Neuronal stem cell (in vitro differentiated cells): ENCODE measurements at regions not wholly inside any gene's neighbourhood (a gene's known extent, or its start where the extent isn't known, plus 50 kb on each side); places are given as distances from the start of the nearest gene placed in this dataset.

Experiments used
- DNase-seq: peaks from one replicate; pipeline ENCODE4 v3.0.0-alpha.2; 2013; ENCODE audit warnings: low spot score
- H2AFZ ChIP-seq: one replicate; pipeline ENCODE4 v1.6.1; 2013; ENCODE audit warnings: mild to moderate bottlenecking, low read length, inconsistent platforms
- H2AK5ac ChIP-seq: 2 replicates; pipeline ENCODE4 v1.6.1; 2013; ENCODE audit warnings: low read depth, mild to moderate bottlenecking, inconsistent platforms, low read length, moderate library complexity, mixed read lengths
- H2BK120ac ChIP-seq: 2 replicates; pipeline ENCODE4 v1.6.1; 2013; ENCODE audit warnings: low read depth, mild to moderate bottlenecking, inconsistent platforms, low read length, moderate library complexity, mixed read lengths
- H2BK12ac ChIP-seq: one replicate; pipeline ENCODE4 v1.6.1; 2013; ENCODE audit warnings: low read length, inconsistent platforms
- H2BK15ac ChIP-seq: 2 replicates; pipeline ENCODE4 v1.6.1; 2013; ENCODE audit warnings: mild to moderate bottlenecking, low read length, inconsistent platforms, mixed read lengths
- H2BK5ac ChIP-seq: one replicate; pipeline ENCODE4 v1.6.1; 2013; ENCODE audit warnings: inconsistent platforms, mild to moderate bottlenecking, low read length, moderate library complexity
- H3K14ac ChIP-seq: one replicate; pipeline ENCODE4 v1.6.1; 2013; ENCODE audit warnings: low read length, inconsistent platforms
- H3K18ac ChIP-seq: 2 replicates; pipeline ENCODE4 v1.6.1; 2013; ENCODE audit warnings: low read length, inconsistent platforms
- H3K23ac ChIP-seq: 2 replicates; pipeline ENCODE4 v1.6.1; 2013; ENCODE audit warnings: low read depth, mild to moderate bottlenecking, mixed read lengths, low read length, inconsistent platforms; ENCODE audit not compliant: poor library complexity
- H3K27ac ChIP-seq: replicated peaks from 3 replicates; pipeline ENCODE4 v1.5.1; 2013; ENCODE audit warnings: low read length, inconsistent platforms
- H3K27me3 ChIP-seq, 3 experiments: 2 replicates each; pipeline ENCODE4 v1.6.1; 2013; ENCODE audit warnings: low read length in 3 of 3, mild to moderate bottlenecking in 2 of 3, inconsistent platforms in 1 of 3, low read depth in 1 of 3, mixed read lengths in 1 of 3, moderate library complexity in 1 of 3; ENCODE audit not compliant: control insufficient read depth in 3 of 3, insufficient read depth in 3 of 3
- H3K36me3 ChIP-seq, 2 donors: replicated peaks in 1 of 2; 2 replicates each; pipeline ENCODE4 v1.6.1; 2013; ENCODE audit warnings: low read length in 2 of 2; ENCODE audit not compliant: control insufficient read depth in 2 of 2, insufficient read depth in 2 of 2
- H3K4ac ChIP-seq: 2 replicates; pipeline ENCODE4 v1.6.1; 2013; ENCODE audit warnings: inconsistent platforms, mild to moderate bottlenecking, low read length, moderate library complexity
- H3K4me1 ChIP-seq, 2 donors: 1 replicate in 1 of 2; 2 replicates in 1 of 2; pipeline ENCODE4 v1.6.1; 2013; ENCODE audit warnings: low read length in 2 of 2, low read depth in 1 of 2; ENCODE audit not compliant: control insufficient read depth in 2 of 2, insufficient read depth in 1 of 2
- H3K4me2 ChIP-seq: one replicate; pipeline ENCODE4 v1.6.1; 2013; ENCODE audit warnings: mild to moderate bottlenecking, low read length, inconsistent platforms; ENCODE audit not compliant: insufficient read depth, poor library complexity, severe bottlenecking
- H3K4me3 ChIP-seq, 2 donors: 2 replicates each; pipeline ENCODE4 v1.5.1; 2013; ENCODE audit warnings: low read length in 2 of 2, mild to moderate bottlenecking in 2 of 2, inconsistent platforms in 1 of 2, moderate library complexity in 1 of 2
- H3K79me1 ChIP-seq: one replicate; pipeline ENCODE4 v1.6.1; 2013; ENCODE audit warnings: low read depth, mild to moderate bottlenecking, inconsistent platforms, low read length, moderate library complexity
- H3K9ac ChIP-seq: one replicate; pipeline ENCODE4 v1.6.1; 2013; ENCODE audit warnings: mild to moderate bottlenecking, low read depth, low read length, inconsistent platforms; ENCODE audit not compliant: poor library complexity
- H3K9me3 ChIP-seq, 2 donors: replicated peaks in 1 of 2; 2 replicates each; pipeline versions ENCODE3 to v1.6.1; 2013; ENCODE audit warnings: low read length in 2 of 2, mild to moderate bottlenecking in 2 of 2, inconsistent platforms in 1 of 2, low read depth in 1 of 2, mixed read lengths in 1 of 2, moderate library complexity in 1 of 2; ENCODE audit not compliant: control insufficient read depth in 2 of 2, insufficient read depth in 1 of 2
- H4K8ac ChIP-seq: one replicate; pipeline ENCODE4 v1.6.1; 2013; ENCODE audit warnings: low read depth, mild to moderate bottlenecking, inconsistent platforms, low read length, moderate library complexity
- H4K91ac ChIP-seq: one replicate; pipeline ENCODE4 v1.6.1; 2013; ENCODE audit warnings: low read length, low read depth, mild to moderate bottlenecking, inconsistent platforms; ENCODE audit not compliant: poor library complexity
- WGBS, 2 donors: extraction: QIAGEN DNeasy Blood & Tissue Kit; methylation state at CpG; one replicate each; pipeline ENCODE4 v1.1.7; 2013; ENCODE audit warnings: missing lambda C conversion rate in 2 of 2, mixed read lengths in 1 of 2; ENCODE audit not compliant: insufficient read length in 2 of 2, insufficient replicate concordance in 1 of 2; ENCODE audit errors: extremely low coverage in 2 of 2; 5-methylcytosine and 5-hydroxymethylcytosine counted together

- no peak overlapping the region for H2BK5ac ChIP-seq
- no peak overlapping the region for H2BK12ac ChIP-seq
- no peak overlapping the region for H2BK15ac ChIP-seq
- H3K9me3 ChIP-seq = no peaks in the 10 kb centered on the region
- peak overlapping the region; percentile 13 for H3K23ac ChIP-seq
- no peak overlapping the region for H3K4ac ChIP-seq
- no peak overlapping the region for H3K27ac ChIP-seq
- no peaks in the 10 kb centered on the region for H3K36me3 ChIP-seq
- peaks cover 0 to 2% of the 10 kb centered on the region in 2 donors for H3K4me1 ChIP-seq
- no peak overlapping the region for H2AFZ ChIP-seq
- no peak overlapping the region for H4K8ac ChIP-seq
- no CpG with 5 or more reads among the region's 6 CpGs for WGBS, 2 donors
- no peak overlapping the region for H2BK120ac ChIP-seq
- no peak overlapping the region for H3K14ac ChIP-seq
- peaks cover 0 to 15% (median 0%) of the 10 kb centered on the region in 3 experiments for H3K27me3 ChIP-seq
- H4K91ac ChIP-seq = no peak overlapping the region
- DNase-seq = no peak
- no peaks in the 10 kb centered on the region for H3K79me1 ChIP-seq
- no peak overlapping the region for H2AK5ac ChIP-seq
- peak overlapping the region; percentile 57 for H3K9ac ChIP-seq
- H3K4me2 ChIP-seq = no peak overlapping the region
- no peak overlapping the region for H3K4me3 ChIP-seq
- no peak overlapping the region for H3K18ac ChIP-seq
Observed at GRCh38 chr2:129882476-129882875, 97.0 kb upstream of the RAB6C start.

DNA sequence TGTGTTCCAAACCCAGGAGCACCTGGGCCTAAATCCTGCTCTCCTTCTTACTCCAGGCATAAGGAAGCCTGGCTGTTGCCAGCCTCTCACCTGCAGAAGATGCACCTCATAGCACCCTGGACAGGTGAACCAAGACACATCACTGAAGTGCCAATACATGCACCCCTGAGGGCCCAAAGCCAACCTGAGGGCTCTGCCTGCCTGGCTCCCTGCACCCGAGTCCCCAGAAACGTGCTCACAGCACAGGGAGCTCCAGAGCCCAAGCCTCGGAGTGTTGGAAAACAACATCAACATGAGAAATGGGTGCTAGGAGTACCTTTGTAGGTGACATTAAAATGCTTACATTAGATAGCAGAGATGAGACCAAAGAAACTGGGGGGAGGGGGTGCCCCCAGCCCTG, 96.3 kb upstream of the RAB6C start:
- Histone ChIP-seq H4K8ac (no peak overlapping the region), H3K36me3 (no peaks in the 10 kb centered on the region), H2BK120ac (no peak overlapping the region), H4K91ac (no peak overlapping the region), H3K4me2 (no peak overlapping the region), H3K4me1 (peaks cover 0 to under 1% of the 10 kb centered on the region in 2 donors), H2AFZ (no peak overlapping the region), H3K14ac (no peak overlapping the region), H2BK12ac (no peak overlapping the region), H3K27ac (no peak overlapping the region), H2BK5ac (no peak overlapping the region), H3K9me3 (no peaks in the 10 kb centered on the region), H2BK15ac (no peak overlapping the region), H3K4me3 (no peak overlapping the region), H3K9ac (no peak overlapping the region), H3K79me1 (no peaks in the 10 kb centered on the region), H3K18ac (no peak overlapping the region), H3K23ac (no peak overlapping the region), H3K4ac (no peak overlapping the region), H3K27me3 (peaks cover 0 to 15% (median 0%) of the 10 kb centered on the region in 3 experiments), H2AK5ac (no peak overlapping the region)
- no peak for DNase-seq
- WGBS, 2 donors = no CpG with 5 or more reads among the region's 3 CpGs

DNA sequence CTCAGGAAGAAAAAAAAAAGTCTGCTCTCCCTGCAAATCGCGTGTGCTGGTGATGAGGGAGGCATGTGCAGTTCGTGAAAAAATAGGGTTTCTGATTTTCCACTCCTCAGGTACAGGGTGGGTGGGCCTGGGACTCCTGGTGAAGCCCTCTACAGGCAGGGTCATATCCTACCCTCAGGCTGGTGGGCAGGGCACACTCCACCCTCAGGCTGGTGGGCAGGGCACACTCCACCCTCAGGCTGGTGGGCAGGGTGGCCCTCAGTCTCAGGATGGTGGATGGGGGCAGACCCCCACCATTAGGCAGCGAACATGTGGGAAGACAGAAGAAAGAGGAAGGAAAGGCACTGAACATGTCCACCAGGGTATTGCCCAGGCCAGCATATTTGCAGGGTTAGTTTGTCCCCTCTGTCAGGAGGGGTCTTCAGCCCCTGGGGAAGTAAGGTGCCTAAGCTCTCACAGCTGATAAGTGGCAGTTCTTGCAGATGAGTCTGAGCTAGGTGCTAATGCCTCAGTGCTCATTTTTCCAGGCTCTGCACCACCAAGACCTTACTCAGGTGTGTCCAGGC, 95.2 kb upstream of the RAB6C start:
- Histone ChIP-seq H3K27ac (no peak overlapping the region), H4K91ac (no peak overlapping the region), H3K27me3 (peaks cover 0 to 24% (median 0%) of the 10 kb centered on the region in 3 experiments), H3K4me3 (no peak overlapping the region), H2BK12ac (no peak overlapping the region), H2AFZ (no peak overlapping the region), H3K18ac (no peak overlapping the region), H3K9me3 (no peaks in the 10 kb centered on the region), H4K8ac (no peak overlapping the region), H3K4ac (no peak overlapping the region), H3K79me1 (no peaks in the 10 kb centered on the region), H3K14ac (no peak overlapping the region), H2AK5ac (no peak overlapping the region), H3K4me1 (peaks cover 0 to 2% of the 10 kb centered on the region in 2 donors), H3K4me2 (no peak overlapping the region), H3K36me3 (no peaks in the 10 kb centered on the region), H2BK120ac (no peak overlapping the region), H2BK5ac (no peak overlapping the region), H2BK15ac (no peak overlapping the region), H3K23ac (peak overlapping the region; percentile 51), H3K9ac (no peak overlapping the region)
- no CpG with 5 or more reads among the region's 4 CpGs for WGBS, 2 donors
- no peak for DNase-seq

DNA sequence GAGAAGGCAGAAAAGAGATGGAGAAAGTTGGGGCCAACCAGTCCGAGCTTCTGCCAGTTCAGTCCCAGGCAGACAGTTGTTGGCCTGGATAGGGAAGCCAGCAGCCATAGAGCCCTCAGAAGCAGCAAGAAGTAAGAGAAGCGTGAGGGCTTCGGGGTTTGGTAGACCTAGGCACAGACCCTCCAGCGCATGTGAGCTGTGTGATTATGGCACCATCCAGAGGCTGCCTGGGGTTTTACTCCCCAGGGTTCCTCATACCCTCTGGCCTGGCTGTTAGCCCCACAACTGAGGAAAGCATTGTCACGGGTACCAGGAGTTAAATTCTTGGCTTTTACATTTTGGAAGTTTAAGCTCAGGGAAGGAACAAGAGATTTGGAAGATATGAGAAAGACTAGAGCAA, 93.7 kb upstream of the RAB6C start:
- no peak overlapping the region for H2AFZ ChIP-seq
- no peak overlapping the region for H3K9ac ChIP-seq
- no peak overlapping the region for H3K23ac ChIP-seq
- no peak overlapping the region for H2BK5ac ChIP-seq
- no peak overlapping the region for H3K14ac ChIP-seq
- H3K4me3 ChIP-seq = no peak overlapping the region
- H4K91ac ChIP-seq = no peak overlapping the region
- DNase-seq = no peak
- H3K9me3 ChIP-seq = no peaks in the 10 kb centered on the region
- no peak overlapping the region for H2BK12ac ChIP-seq
- peaks cover 0 to 2% of the 10 kb centered on the region in 2 donors for H3K4me1 ChIP-seq
- H4K8ac ChIP-seq = no peak overlapping the region
- H3K4me2 ChIP-seq = no peak overlapping the region
- no peak overlapping the region for H2AK5ac ChIP-seq
- H3K4ac ChIP-seq = no peak overlapping the region
- H2BK120ac ChIP-seq = no peak overlapping the region
- H3K18ac ChIP-seq = no peak overlapping the region
- no peaks in the 10 kb centered on the region for H3K36me3 ChIP-seq
- H3K27me3 ChIP-seq = peaks cover 0 to 26% (median 0%) of the 10 kb centered on the region in 3 experiments
- no peak overlapping the region for H3K27ac ChIP-seq
- H3K79me1 ChIP-seq = no peaks in the 10 kb centered on the region
- no peak overlapping the region for H2BK15ac ChIP-seq
- WGBS, 2 donors = no CpG with 5 or more reads among the region's 5 CpGs
